ENCODE measurements at regions not wholly inside any gene's neighbourhood (a gene's known extent, or its start where the extent isn't known, plus 50 kb on each side); places are given as distances from the start of the nearest gene placed in this dataset.
"Not testable (repeated sequence)": the region's sequence is repeated elsewhere in the genome, so short reads cannot be mapped to it uniquely, and the experiment has no call there.

DNA sequence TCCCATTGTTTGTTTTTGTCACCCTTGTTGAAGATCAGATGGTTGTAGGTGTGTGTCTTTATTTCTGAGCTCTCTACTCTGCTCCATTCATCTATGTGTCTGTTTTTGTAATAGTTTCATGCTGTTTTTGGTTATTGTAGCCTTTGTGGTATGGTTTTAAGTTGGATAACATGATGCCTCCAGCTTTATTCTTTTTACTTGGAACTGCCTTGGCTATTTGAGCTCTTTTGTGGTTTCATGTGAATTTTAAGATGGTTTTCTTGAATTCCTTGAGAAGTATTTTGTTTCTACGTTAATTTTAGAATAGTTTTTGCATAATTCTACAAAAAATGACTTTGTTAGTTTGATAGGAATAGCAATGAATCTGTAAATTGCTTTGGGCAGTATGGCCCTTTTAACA, 170.0 kb upstream of the IGFBP3 start:
- in situ Hi-C loops (cut with MboI; ENCODE audit: low sequenced_read_pairs in 4 of 4): no loop called here
- TF ChIP-seq POLR2A (IDR thresholded peaks at IDR 0.05) (no peak), CTCF (IDR thresholded peaks at IDR 0.05 in 4 of 5, conservative IDR thresholded peaks at IDR 0.05 in 1 of 5) (no peak)
- no peak overlapping the region for H3K27ac ChIP-seq
- H3K4me1 ChIP-seq: no peaks in the 10 kb centered on the region
- no peaks in the 10 kb centered on the region for H3K9me3 ChIP-seq
- no peak for ATAC-seq
- no peaks in the 10 kb centered on the region for H3K36me3 ChIP-seq
- no peaks in the 10 kb centered on the region for H3K27me3 ChIP-seq
- no peak for DNase-seq
- no peak overlapping the region for H3K4me3 ChIP-seq
- intact Hi-C loops (cut with DNase I; ENCODE audit: low total_unique reads): no loop called here

GRCh38 chr7:46089281-46089680, 168.2 kb upstream of the IGFBP3 start:
- Histone ChIP-seq H3K27me3 (no peaks in the 10 kb centered on the region), H3K27ac (no peak overlapping the region), H3K4me1 (no peaks in the 10 kb centered on the region), H3K9me3 (no peaks in the 10 kb centered on the region), H3K4me3 (no peak overlapping the region), H3K36me3 (no peaks in the 10 kb centered on the region)
- in situ Hi-C loops (cut with MboI; ENCODE audit: low sequenced_read_pairs in 4 of 4): no loop called here
- ATAC-seq (no peak), DNase-seq (no peak)
- TF ChIP-seq POLR2A (IDR thresholded peaks at IDR 0.05): no peak
- TF ChIP-seq CTCF (IDR thresholded peaks at IDR 0.05 in 4 of 5, conservative IDR thresholded peaks at IDR 0.05 in 1 of 5): no peak
- intact Hi-C loops (cut with DNase I; ENCODE audit: low total_unique reads): no loop called here

- H3K27me3 ChIP-seq; DNase-seq; H3K9me3 ChIP-seq; H3K4me1 ChIP-seq; H3K36me3 ChIP-seq; in situ Hi-C loops (cut with MboI; ENCODE audit: low sequenced_read_pairs in 4 of 4); H3K27ac ChIP-seq; ATAC-seq; intact Hi-C loops (cut with DNase I; ENCODE audit: low total_unique reads); H3K4me3 ChIP-seq: not testable (repeated sequence)
Observed at GRCh38 chr7:46088486-46088885, 167.4 kb upstream of the IGFBP3 start.

GRCh38 chr7:46080595-46081159, 159.6 kb upstream of the IGFBP3 start:
- intact Hi-C loops (cut with DNase I; ENCODE audit: low total_unique reads) (no loop called here), in situ Hi-C loops (cut with MboI; ENCODE audit: low sequenced_read_pairs in 4 of 4) (no loop called here)

DNA sequence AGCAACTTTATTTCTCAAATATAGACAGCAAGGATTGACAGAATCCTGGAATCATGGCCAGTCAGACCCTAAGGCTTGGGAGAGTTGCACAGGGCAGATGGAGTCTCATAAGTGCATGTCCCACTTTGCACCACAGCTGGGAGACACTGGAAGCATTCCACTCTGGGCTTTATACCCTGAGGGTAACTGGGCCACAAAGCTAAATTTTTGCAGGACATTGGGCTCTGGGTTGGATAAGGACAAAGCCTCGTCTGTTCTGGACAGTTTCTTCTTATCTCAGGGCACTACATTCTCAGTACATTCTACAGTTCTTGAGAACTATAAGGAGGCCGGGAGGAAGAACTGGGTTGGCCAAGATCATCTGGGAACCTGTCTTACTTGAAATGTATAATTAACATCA, 158.3 kb upstream of the IGFBP3 start:
- H3K9me3 ChIP-seq: no peaks in the 10 kb centered on the region
- H3K4me1 ChIP-seq: no peaks in the 10 kb centered on the region
- H3K36me3 ChIP-seq: no peaks in the 10 kb centered on the region
- ATAC-seq (no peak), DNase-seq (no peak)
- no peak for TF ChIP-seq POLR2A (IDR thresholded peaks at IDR 0.05)
- no peak for TF ChIP-seq CTCF (IDR thresholded peaks at IDR 0.05 in 4 of 5, conservative IDR thresholded peaks at IDR 0.05 in 1 of 5)
- H3K4me3 ChIP-seq: no peak overlapping the region
- in situ Hi-C loops (cut with MboI; ENCODE audit: low sequenced_read_pairs in 4 of 4): no loop called here
- H3K27ac ChIP-seq: no peak overlapping the region
- H3K27me3 ChIP-seq: no peaks in the 10 kb centered on the region
- intact Hi-C loops (cut with DNase I; ENCODE audit: low total_unique reads): no loop called here

More at GRCh38 chr7:46080595-46081159, 159.6 kb upstream of the IGFBP3 start:
- no peaks in the 10 kb centered on the region for H3K9me3 ChIP-seq
- no peaks in the 10 kb centered on the region for H3K27me3 ChIP-seq
- TF ChIP-seq CTCF (IDR thresholded peaks at IDR 0.05 in 4 of 5, conservative IDR thresholded peaks at IDR 0.05 in 1 of 5) (no peak), POLR2A (IDR thresholded peaks at IDR 0.05) (no peak)
- no peaks in the 10 kb centered on the region for H3K4me1 ChIP-seq
- no peak for ATAC-seq
- H3K36me3 ChIP-seq: no peaks in the 10 kb centered on the region
- no peak for DNase-seq
- H3K27ac ChIP-seq: no peak overlapping the region
- no peak overlapping the region for H3K4me3 ChIP-seq
